Uterus (tissue), 2 donors: ENCODE measurements at regions not wholly inside any gene's neighbourhood (a gene's known extent, or its start where the extent isn't known, plus 50 kb on each side); places are given as distances from the start of the nearest gene placed in this dataset.

Experiments used
- CTCF ChIP-seq, 4 experiments: fragments of 200-600 bp in 2 of 4; fragments of 450-650 bp in 2 of 4; sonication (generic) in 2 of 4; IDR thresholded peaks; one replicate each; pipeline ENCODE4 v1.5.1; 2016 to 2019; ENCODE audit warnings: antibody characterized with exemption in 4 of 4, mild to moderate bottlenecking in 2 of 4, moderate library complexity in 1 of 4
- POLR2A ChIP-seq, 2 donors: fragments of 450-650 bp; IDR thresholded peaks; one replicate each; pipeline ENCODE4 v1.6.1; 2016; ENCODE audit warnings: antibody characterized with exemption in 2 of 2, mild to moderate bottlenecking in 1 of 2, moderate library complexity in 1 of 2

GRCh38 chr4:33711826-33712225 lies 2532.5 kb downstream of the ARAP2 start:
- TF ChIP-seq CTCF (IDR thresholded peaks at IDR 0.05) (no peak), POLR2A (IDR thresholded peaks at IDR 0.05) (no peak)
